Rectal smooth muscle tissue (tissue), 1 donor: ENCODE measurements at regions not wholly inside any gene's neighbourhood (a gene's known extent, or its start where the extent isn't known, plus 50 kb on each side); places are given as distances from the start of the nearest gene placed in this dataset.
"Not testable (repeated sequence)": the region's sequence is repeated elsewhere in the genome, so short reads cannot be mapped to it uniquely, and the experiment has no call there.

ENCODE experiments used
- H3K27ac ChIP-seq: one replicate; pipeline ENCODE4 v1.7.0; 2013; ENCODE audit warnings: low read depth, low read length, inconsistent platforms
- H3K27me3 ChIP-seq: one replicate; pipeline ENCODE4 v1.7.0; 2013; ENCODE audit warnings: low read length; ENCODE audit not compliant: control insufficient read depth, insufficient read depth
- H3K36me3 ChIP-seq: one replicate; pipeline ENCODE4 v1.7.0; 2013; ENCODE audit warnings: low read length; ENCODE audit not compliant: control insufficient read depth, insufficient read depth
- H3K4me1 ChIP-seq: one replicate; pipeline ENCODE4 v1.7.0; 2013; ENCODE audit warnings: low read length; ENCODE audit not compliant: control insufficient read depth, insufficient read depth
- H3K4me3 ChIP-seq: one replicate; pipeline ENCODE4 v1.7.0; 2013; ENCODE audit warnings: low read length
- H3K9ac ChIP-seq: one replicate; pipeline ENCODE4 v1.7.0; 2013; ENCODE audit warnings: low read length

GRCh38 chrX:1035931-1036330, 176.5 kb downstream of the CRLF2 start:
- H3K27me3 ChIP-seq, result not testable (repeated sequence)

GRCh38 chrX:1035206-1035605, 177.2 kb downstream of the CRLF2 start:
- H3K9ac ChIP-seq, result no peak overlapping the region
- no peak overlapping the region for H3K4me3 ChIP-seq
- H3K36me3 ChIP-seq, result no peaks in the 10 kb centered on the region
- H3K27ac ChIP-seq, result no peak overlapping the region
- H3K27me3 ChIP-seq, result no peaks in the 10 kb centered on the region
- no peaks in the 10 kb centered on the region for H3K4me1 ChIP-seq

More at GRCh38 chrX:1035931-1036330, 176.5 kb downstream of the CRLF2 start:
- not testable (repeated sequence) for H3K4me3 ChIP-seq, H3K9ac ChIP-seq, H3K4me1 ChIP-seq, H3K27ac ChIP-seq, H3K36me3 ChIP-seq

DNA sequence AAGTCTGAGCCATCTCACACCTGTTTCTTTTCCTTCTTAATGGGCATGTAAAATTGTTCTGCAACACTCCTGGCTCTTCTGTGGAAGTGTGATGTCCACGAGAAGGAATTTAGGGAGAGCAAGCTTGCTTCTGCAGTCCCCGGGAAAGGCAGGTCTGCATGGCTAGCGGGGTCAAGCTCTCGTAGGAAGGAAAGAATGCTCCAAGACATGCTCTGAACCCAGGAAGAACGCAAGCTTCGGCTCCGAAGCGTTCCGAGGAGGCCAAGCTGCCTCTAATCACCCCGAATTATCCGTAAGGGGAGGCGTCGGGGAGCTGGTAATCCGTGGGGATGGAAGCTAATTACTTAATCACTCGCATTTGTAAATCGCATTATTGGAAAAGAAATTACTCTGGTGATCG, 177.7 kb downstream of the CRLF2 start:
- Histone ChIP-seq H3K36me3 (no peaks in the 10 kb centered on the region), H3K27ac (no peak overlapping the region), H3K27me3 (no peaks in the 10 kb centered on the region), H3K4me1 (no peaks in the 10 kb centered on the region), H3K9ac (no peak overlapping the region), H3K4me3 (no peak overlapping the region)

- Histone ChIP-seq H3K27ac (no peak overlapping the region), H3K27me3 (no peaks in the 10 kb centered on the region), H3K4me3 (no peak overlapping the region), H3K9ac (no peak overlapping the region), H3K36me3 (no peaks in the 10 kb centered on the region), H3K4me1 (no peaks in the 10 kb centered on the region)
These were observed 180.7 kb downstream of the CRLF2 start for GRCh38 chrX:1031521-1032430.

- Histone ChIP-seq H3K27ac (no peak overlapping the region), H3K4me3 (no peak overlapping the region), H3K9ac (no peak overlapping the region), H3K36me3 (no peaks in the 10 kb centered on the region), H3K27me3 (no peaks in the 10 kb centered on the region), H3K4me1 (no peaks in the 10 kb centered on the region)
These were observed 183.0 kb downstream of the CRLF2 start for GRCh38 chrX:1029494-1029893.

- Histone ChIP-seq H3K9ac (no peak overlapping the region), H3K4me1 (no peaks in the 10 kb centered on the region), H3K4me3 (no peak overlapping the region), H3K27me3 (no peaks in the 10 kb centered on the region), H3K27ac (no peak overlapping the region), H3K36me3 (no peaks in the 10 kb centered on the region)
These were observed 184.8 kb downstream of the CRLF2 start for GRCh38 chrX:1027680-1028079.

- no peaks in the 10 kb centered on the region for H3K36me3 ChIP-seq
- H3K27me3 ChIP-seq, result no peaks in the 10 kb centered on the region
- H3K9ac ChIP-seq, result no peak overlapping the region
- H3K27ac ChIP-seq, result no peak overlapping the region
- H3K4me3 ChIP-seq, result no peak overlapping the region
- no peaks in the 10 kb centered on the region for H3K4me1 ChIP-seq
These were observed 185.3 kb downstream of the CRLF2 start for GRCh38 chrX:1027133-1027532.

DNA sequence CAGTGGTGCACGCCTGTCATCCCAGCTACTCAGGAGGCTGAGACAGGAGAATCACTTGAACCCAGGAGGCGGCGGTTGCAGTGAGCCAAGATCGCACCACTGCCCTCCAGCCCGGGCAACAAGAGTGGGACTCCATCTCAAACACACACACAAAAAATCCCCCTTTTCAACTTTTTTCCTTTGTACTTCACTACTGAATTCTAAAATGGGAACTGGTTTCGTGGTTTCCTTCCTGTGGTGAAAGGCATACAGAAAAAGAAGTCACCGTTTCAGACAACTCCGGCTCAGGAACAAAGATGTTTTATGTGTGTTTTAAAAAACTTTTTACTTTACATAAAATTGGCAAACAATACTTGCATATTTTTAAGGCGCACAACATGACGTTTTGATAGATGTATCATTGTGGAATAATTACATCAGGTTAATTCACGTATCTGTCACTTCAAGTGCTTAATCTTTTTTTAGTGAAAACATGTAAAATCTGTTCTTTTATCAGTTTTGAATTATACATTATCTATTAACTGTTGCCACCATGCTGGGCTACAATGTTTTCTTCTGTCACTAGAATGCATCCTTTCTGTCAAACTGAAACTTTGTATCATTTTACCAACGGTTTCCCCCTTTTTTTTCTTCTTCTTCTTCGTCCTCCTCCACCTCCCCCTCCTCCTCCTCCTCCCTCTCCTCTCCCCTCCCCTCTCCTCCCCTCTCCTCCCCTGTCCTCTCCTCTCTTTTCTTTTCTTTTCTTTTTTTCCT, 186.0 kb downstream of the CRLF2 start:
- Histone ChIP-seq H3K27ac (no peak overlapping the region), H3K4me1 (no peaks in the 10 kb centered on the region), H3K27me3 (no peaks in the 10 kb centered on the region), H3K4me3 (no peak overlapping the region), H3K9ac (no peak overlapping the region), H3K36me3 (no peaks in the 10 kb centered on the region)

DNA sequence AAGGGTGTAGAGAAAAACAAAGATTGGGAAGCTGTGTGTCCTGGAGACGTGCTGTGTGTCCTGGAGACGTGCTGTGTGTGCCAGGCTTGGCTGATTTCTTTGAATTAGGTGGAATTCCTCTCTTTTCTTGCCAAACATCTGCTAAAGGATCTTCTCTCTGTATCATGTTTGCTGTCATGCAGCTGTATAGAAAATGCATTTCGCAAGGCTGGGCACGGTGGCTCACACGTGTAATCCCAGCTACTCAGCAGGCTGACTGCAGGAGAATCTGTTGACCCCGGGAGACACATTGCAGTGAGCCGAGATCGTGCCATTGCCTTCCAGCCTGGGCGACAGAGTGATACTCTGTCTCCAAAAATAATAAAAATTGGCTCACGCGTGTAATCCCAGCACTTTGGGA, 187.0 kb downstream of the CRLF2 start:
- no peaks in the 10 kb centered on the region for H3K4me1 ChIP-seq
- no peak overlapping the region for H3K9ac ChIP-seq
- no peaks in the 10 kb centered on the region for H3K27me3 ChIP-seq
- H3K4me3 ChIP-seq, result no peak overlapping the region
- H3K36me3 ChIP-seq, result no peaks in the 10 kb centered on the region
- no peak overlapping the region for H3K27ac ChIP-seq

DNA sequence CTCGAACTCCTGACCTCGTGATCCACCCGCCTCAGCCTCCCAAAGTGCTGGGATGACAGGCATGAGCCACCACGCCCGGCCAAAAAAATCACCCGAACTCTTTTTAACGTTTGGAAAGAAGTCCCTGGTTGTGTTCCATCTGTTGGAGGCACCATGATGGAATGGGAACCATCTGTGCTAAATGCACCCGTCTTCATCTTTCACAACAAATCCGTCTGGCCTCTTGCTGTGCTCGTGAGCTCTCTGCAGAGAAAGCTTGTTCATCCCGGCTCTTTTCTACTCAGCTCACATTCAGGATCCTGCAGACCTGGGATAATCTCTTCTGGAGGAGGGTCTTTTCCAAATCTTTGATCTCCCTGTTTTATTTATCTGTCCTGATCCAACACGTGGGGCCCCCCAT, 188.8 kb downstream of the CRLF2 start:
- Histone ChIP-seq H3K27me3 (no peaks in the 10 kb centered on the region), H3K4me1 (no peaks in the 10 kb centered on the region), H3K36me3 (no peaks in the 10 kb centered on the region), H3K9ac (no peak overlapping the region), H3K27ac (no peak overlapping the region), H3K4me3 (no peak overlapping the region)

GRCh38 chrX:1021314-1021993, 191.0 kb downstream of the CRLF2 start:
- H3K27ac ChIP-seq, H3K36me3 ChIP-seq, H3K4me1 ChIP-seq, H3K4me3 ChIP-seq, H3K9ac ChIP-seq, H3K27me3 ChIP-seq: not testable (repeated sequence)

- no peaks in the 10 kb centered on the region for H3K36me3 ChIP-seq
These were observed 191.7 kb downstream of the CRLF2 start for GRCh38 chrX:1020634-1021166.

More at GRCh38 chrX:1020634-1021166, 191.7 kb downstream of the CRLF2 start:
- Histone ChIP-seq H3K27me3 (no peaks in the 10 kb centered on the region), H3K27ac (no peak overlapping the region), H3K4me3 (no peak overlapping the region), H3K9ac (no peak overlapping the region), H3K4me1 (no peaks in the 10 kb centered on the region)
